ENCODE measurements at regions not wholly inside any gene's neighbourhood (a gene's known extent, or its start where the extent isn't known, plus 50 kb on each side); places are given as distances from the start of the nearest gene placed in this dataset.

DNA sequence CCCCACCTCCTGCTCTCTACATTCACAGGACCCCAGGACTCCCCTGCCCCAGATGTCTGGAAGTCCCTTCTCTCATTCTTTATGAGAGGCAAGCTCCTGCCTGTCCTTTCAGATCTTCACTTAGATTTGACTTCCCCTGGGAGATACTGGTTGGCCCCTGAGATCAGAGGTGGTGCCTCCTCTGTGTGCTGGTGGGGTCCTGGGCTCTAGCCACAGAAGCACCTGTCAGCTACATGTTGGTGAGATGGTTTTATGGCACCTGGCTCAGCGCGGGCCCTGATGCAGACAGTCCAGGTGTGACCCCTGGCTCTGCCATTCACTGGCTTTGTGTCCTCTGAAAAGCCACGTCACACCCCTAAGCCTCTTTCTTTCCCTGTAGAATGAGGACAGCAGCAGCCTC is 369.6 kb upstream of the ID2 start:
- Histone ChIP-seq H3K9me3 (no peaks in the 10 kb centered on the region), H3K36me3 (no peaks in the 10 kb centered on the region), H3K27me3 (no peaks in the 10 kb centered on the region), H3K4me3 (no peak overlapping the region), H3K4me1 (no peaks in the 10 kb centered on the region), H3K27ac (no peak overlapping the region)
- intact Hi-C loops (cut with DNase I) = no loop called here
- no peak for ATAC-seq
- TF ChIP-seq, protein P1, sequence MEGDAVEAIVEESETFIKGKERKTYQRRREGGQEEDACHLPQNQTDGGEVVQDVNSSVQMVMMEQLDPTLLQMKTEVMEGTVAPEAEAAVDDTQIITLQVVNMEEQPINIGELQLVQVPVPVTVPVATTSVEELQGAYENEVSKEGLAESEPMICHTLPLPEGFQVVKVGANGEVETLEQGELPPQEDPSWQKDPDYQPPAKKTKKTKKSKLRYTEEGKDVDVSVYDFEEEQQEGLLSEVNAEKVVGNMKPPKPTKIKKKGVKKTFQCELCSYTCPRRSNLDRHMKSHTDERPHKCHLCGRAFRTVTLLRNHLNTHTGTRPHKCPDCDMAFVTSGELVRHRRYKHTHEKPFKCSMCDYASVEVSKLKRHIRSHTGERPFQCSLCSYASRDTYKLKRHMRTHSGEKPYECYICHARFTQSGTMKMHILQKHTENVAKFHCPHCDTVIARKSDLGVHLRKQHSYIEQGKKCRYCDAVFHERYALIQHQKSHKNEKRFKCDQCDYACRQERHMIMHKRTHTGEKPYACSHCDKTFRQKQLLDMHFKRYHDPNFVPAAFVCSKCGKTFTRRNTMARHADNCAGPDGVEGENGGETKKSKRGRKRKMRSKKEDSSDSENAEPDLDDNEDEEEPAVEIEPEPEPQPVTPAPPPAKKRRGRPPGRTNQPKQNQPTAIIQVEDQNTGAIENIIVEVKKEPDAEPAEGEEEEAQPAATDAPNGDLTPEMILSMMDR (IDR thresholded peaks at IDR 0.05) = no peak
- 91 to 97% methylated on average over 3 of the region's 3 CpGs for WGBS, 2 donors
- no peak for FAIRE-seq
- DNase-seq = no peak

DNA sequence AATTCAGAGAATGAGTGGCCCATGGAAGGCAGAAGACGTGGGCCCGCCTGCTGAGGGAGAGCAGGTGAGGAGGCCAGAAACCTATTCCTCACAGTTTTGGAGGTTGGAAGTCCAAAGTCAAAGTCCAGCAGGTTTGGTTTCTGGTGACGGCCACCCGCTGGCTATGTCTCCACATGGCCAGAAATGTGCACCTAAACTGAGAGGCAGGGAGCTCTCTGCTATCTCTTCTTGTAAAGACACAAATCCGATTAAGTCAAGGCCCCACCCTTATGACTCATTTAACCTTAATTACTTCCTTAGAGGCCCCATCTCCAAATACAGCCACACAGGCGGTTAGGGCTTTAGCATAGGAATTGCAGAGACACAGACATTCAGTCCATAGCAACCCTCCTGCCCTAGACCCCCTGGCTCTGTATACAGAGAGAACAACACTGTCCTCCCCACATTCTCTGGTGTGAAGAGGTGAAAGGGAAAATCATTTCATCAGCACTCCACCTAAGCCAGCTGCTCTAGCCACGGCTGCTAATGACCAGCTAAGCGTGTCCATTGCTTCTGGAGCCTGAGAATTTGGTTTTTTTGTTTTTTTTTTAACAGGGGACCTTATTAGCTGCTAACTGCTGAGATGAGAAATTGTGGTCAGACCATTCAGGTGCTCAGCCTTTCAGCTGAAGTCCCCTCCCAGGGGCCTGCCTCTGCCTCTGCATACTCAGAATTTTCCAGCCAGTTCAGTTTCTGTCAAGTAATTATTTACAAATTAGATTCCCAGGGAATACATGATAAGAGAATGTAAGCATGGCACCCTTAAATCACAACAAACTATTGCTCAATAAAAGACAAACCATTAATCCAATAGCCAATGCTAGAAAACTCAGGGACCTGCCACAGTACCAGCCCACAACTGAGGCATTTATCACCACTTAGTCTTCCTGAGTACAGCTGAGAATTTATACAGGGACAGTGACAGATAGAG is 368.7 kb upstream of the ID2 start:
- DNase-seq (no peak), ATAC-seq (peak in 1 of 4 donors; percentile 38), FAIRE-seq (no peak)
- Histone ChIP-seq H3K4me1 (no peaks in the 10 kb centered on the region), H3K27ac (no peak overlapping the region), H3K4me3 (no peak overlapping the region), H3K9me3 (no peaks in the 10 kb centered on the region), H3K36me3 (no peaks in the 10 kb centered on the region), H3K27me3 (no peaks in the 10 kb centered on the region)
- TF ChIP-seq, protein P1 (IDR thresholded peaks at IDR 0.05) = no peak
- 87 to 92% methylated on average over 8 of the region's 8 CpGs for WGBS, 2 donors
- intact Hi-C loops (cut with DNase I) = no loop called here

DNA sequence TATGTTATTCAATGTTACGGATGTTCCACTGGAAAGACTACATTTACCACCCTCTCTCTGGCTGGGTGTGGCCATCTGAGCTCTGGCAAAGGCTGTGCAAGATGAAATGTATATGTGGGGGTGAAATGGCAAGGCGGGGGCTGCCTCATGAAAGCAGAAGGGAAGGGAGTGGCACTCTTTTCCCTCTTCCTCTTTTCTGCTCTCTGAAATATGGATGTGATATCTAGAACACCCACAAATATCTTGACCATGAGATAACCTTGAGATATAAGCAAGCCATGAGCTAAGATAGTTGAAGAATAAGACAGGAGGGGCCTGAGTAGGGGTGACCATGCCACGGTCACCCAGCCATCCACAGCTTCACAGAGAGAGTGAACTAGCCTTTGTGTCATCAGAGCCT is 367.8 kb upstream of the ID2 start:
- intact Hi-C loops (cut with DNase I) = no loop called here
- no peaks in the 10 kb centered on the region for H3K9me3 ChIP-seq
- no peak overlapping the region for H3K4me3 ChIP-seq
- DNase-seq (no peak), ATAC-seq (no peak), FAIRE-seq (no peak)
- TF ChIP-seq, protein P1 (IDR thresholded peaks at IDR 0.05) = no peak
- H3K4me1 ChIP-seq = no peaks in the 10 kb centered on the region
- WGBS, 2 donors = 88 to 92% methylated on average over 3 of the region's 3 CpGs
- no peak overlapping the region for H3K27ac ChIP-seq
- no peaks in the 10 kb centered on the region for H3K36me3 ChIP-seq
- H3K27me3 ChIP-seq = no peaks in the 10 kb centered on the region

DNA sequence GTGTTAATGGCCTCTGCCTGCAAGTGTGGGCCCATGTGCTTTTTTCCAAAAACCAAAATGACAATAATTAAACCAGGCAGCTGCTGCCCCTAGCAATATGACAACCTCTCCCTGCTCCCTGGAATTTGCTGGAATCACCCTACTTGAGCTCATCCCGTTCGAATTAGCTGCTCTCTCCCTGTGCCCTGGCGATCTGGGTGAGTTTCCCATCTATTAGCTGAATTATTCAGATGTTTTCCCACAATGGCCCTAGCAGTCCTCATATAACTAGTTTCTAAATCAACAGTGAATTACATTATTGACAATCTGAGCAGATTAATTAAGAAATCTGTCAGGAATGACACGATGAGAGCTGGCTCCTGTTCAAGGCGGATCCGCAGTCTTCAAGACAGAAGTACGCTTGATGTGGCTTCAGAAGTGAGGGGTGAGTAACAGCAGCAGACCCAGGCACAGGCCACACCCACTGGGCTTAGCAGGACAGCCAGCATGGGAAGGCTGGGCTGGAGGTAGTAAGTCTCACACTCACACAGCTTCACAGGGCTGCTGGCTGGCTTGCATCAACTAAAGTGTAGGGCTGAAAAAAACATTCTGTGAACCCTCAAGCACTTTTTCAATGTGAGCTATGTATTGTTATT is 366.2 kb upstream of the ID2 start:
- Histone ChIP-seq H3K27me3 (no peaks in the 10 kb centered on the region), H3K4me1 (no peaks in the 10 kb centered on the region), H3K9me3 (no peaks in the 10 kb centered on the region), H3K4me3 (no peak overlapping the region), H3K36me3 (no peaks in the 10 kb centered on the region), H3K27ac (no peak overlapping the region)
- ATAC-seq = peak in 2 of 4 donors; percentile 32 to 53
- WGBS, 2 donors = 49 to 59% methylated on average over 7 of the region's 7 CpGs
- intact Hi-C loops (cut with DNase I) = no loop called here
- TF ChIP-seq, protein P1 (IDR thresholded peaks at IDR 0.05) = no peak
- DNase-seq = no peak
- no peak for FAIRE-seq

DNA sequence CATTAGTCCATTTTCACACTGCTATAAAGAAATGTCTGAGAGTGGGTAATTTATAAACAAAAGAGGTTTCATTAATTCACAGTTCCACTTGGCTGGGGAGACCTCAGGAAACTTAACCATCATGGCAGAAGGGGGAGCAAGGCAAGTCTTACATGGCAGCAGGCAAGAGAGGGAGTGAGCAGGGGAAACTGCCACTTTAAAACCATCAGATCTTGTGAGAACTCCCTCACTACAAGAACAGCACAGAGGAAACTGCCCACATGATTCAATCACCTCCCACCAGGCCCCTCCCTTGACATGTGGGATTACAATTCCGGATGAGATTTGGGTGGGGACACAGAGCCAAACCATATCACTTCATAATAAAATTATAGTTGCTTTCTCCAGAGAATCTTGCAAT is 365.5 kb upstream of the ID2 start:
- intact Hi-C loops (cut with DNase I) = no loop called here
- H3K27me3 ChIP-seq = no peaks in the 10 kb centered on the region
- WGBS, 2 donors = 47 to 53% methylated on average over 1 of the region's 1 CpG

More for the DNA sequence above, 365.5 kb upstream of the ID2 start:
- Histone ChIP-seq H3K27ac (no peak overlapping the region), H3K4me3 (no peak overlapping the region), H3K9me3 (no peaks in the 10 kb centered on the region), H3K4me1 (no peaks in the 10 kb centered on the region), H3K36me3 (no peaks in the 10 kb centered on the region)
- no peak for DNase-seq
- TF ChIP-seq, protein P1 (IDR thresholded peaks at IDR 0.05) = no peak
- no peak for ATAC-seq
- FAIRE-seq = no peak
